Endothelial cell of umbilical vein (primary cell): ENCODE measurements at regions not wholly inside any gene's neighbourhood (a gene's known extent, or its start where the extent isn't known, plus 50 kb on each side); places are given as distances from the start of the nearest gene placed in this dataset.

Experiments used
- BruUV-seq: library from RNA; stranded (reverse); fragments of 400-500 nt; replicated peaks from 2 replicates; lab custom pipeline; 2021; lab: Mats Ljungman, UMichigan
- CTCF ChIA-PET: fragments of 300-600, 350-600 bp; sonication (Branson Sonifier 250); formaldehyde crosslinking; loops from one replicate; lab custom pipeline; 2021; ENCODE audit warnings: antibody characterized with exemption, inconsistent platforms; lab: Charles Lee
- POLR2A ChIA-PET: fragments of 300-600, 350-600 bp; sonication (Branson Sonifier 250); formaldehyde crosslinking; loops from one replicate; lab custom pipeline; 2021; ENCODE audit warnings: antibody characterized with exemption, inconsistent platforms; lab: Charles Lee
- DNase-seq: peaks from one replicate; pipeline ENCODE4 v3.0.0-alpha.2; 2011; ENCODE audit warnings: low read depth, low spot score
- FAIRE-seq: peaks from 2 replicates; lab custom pipeline; 2011; peaks lifted over from hg19 to GRCh38; lab: Jason Lieb, UNC
- H2AFZ ChIP-seq: 2 replicates; pipeline ENCODE4 v1.6.0; 2012; ENCODE audit warnings: low read depth, low read length, control low read depth, inconsistent platforms
- H3K27ac ChIP-seq: 2 replicates; pipeline ENCODE4 v1.5.1; 2011; ENCODE audit warnings: low read depth, mild to moderate bottlenecking, control low read depth, low read length, moderate library complexity; ENCODE audit not compliant: insufficient read depth
- H3K27me3 ChIP-seq, 2 experiments: 2 replicates each; pipeline versions ENCODE4 v1.6.0 to v1.6.1; 2011; ENCODE audit warnings: low read length in 2 of 2, mixed read lengths in 1 of 2; ENCODE audit not compliant: control insufficient read depth in 2 of 2, insufficient read depth in 2 of 2
- H3K36me3 ChIP-seq, 2 experiments: 2 replicates in 1 of 2; 3 replicates in 1 of 2; pipeline ENCODE4 v1.5.1; 2011; ENCODE audit warnings: low read length in 2 of 2, mild to moderate bottlenecking in 1 of 2, moderate library complexity in 1 of 2; ENCODE audit not compliant: control insufficient read depth in 2 of 2, insufficient read depth in 2 of 2; ENCODE audit errors: extremely low read depth in 1 of 2
- H3K4me1 ChIP-seq: 3 replicates; pipeline ENCODE4 v1.5.1; 2011; ENCODE audit warnings: mild to moderate bottlenecking, low read length; ENCODE audit not compliant: control insufficient read depth, insufficient read depth; ENCODE audit errors: extremely low read depth
- H3K4me2 ChIP-seq: 2 replicates; pipeline ENCODE4 v1.6.1; 2011; ENCODE audit warnings: low read length, control low read depth, mixed read lengths; ENCODE audit not compliant: insufficient read depth
- H3K4me3 ChIP-seq, 3 experiments: fragments of 200-600 bp in 1 of 3; sonication (generic), shearing (Covaris generic) in 1 of 3; replicated peaks in 1 of 3; 2 replicates each; pipeline ENCODE4 v1.5.1; 2011 to 2016; ENCODE audit warnings: control low read depth in 3 of 3, low read length in 3 of 3, mild to moderate bottlenecking in 2 of 3, inconsistent platforms in 1 of 3, low read depth in 1 of 3, moderate library complexity in 1 of 3; ENCODE audit not compliant: insufficient read depth in 1 of 3
- H3K79me2 ChIP-seq: 2 replicates; pipeline ENCODE4 v1.6.0; 2012; ENCODE audit warnings: low read length, inconsistent platforms; ENCODE audit not compliant: control insufficient read depth, insufficient read depth
- H3K9ac ChIP-seq: replicated peaks from 2 replicates; pipeline ENCODE3; 2011; ENCODE audit warnings: low read length, control low read depth; ENCODE audit not compliant: insufficient read depth; ENCODE audit errors: extremely low read depth
- H3K9me1 ChIP-seq: replicated peaks from 3 replicates; pipeline ENCODE4 v1.6.0; 2011; ENCODE audit warnings: mild to moderate bottlenecking, low read length; ENCODE audit not compliant: control insufficient read depth, insufficient read depth; ENCODE audit errors: extremely low read depth
- H3K9me3 ChIP-seq: replicated peaks from 2 replicates; pipeline ENCODE4 v1.5.1; 2012; ENCODE audit warnings: low read length, inconsistent platforms; ENCODE audit not compliant: control insufficient read depth, insufficient read depth
- H4K20me1 ChIP-seq: replicated peaks from 2 replicates; pipeline ENCODE3; 2011; ENCODE audit warnings: mild to moderate bottlenecking, low read length; ENCODE audit not compliant: control insufficient read depth, insufficient read depth; ENCODE audit errors: extremely low read depth
- EZH2 ChIP-seq: IDR thresholded peaks from 2 replicates; pipeline ENCODE4 v1.6.1; 2012; ENCODE audit warnings: borderline replicate concordance, low read depth, mild to moderate bottlenecking, moderate library complexity, low read length, inconsistent platforms; ENCODE audit not compliant: severe bottlenecking
- FOS ChIP-seq: IDR thresholded peaks from 2 replicates; pipeline ENCODE4 v1.6.1; 2011; ENCODE audit warnings: mild to moderate bottlenecking, low read length, moderate library complexity, borderline replicate concordance; ENCODE audit not compliant: insufficient read depth
- GATA2 ChIP-seq: IDR thresholded peaks from 2 replicates; pipeline ENCODE4 v1.7.0; 2011; ENCODE audit warnings: low read depth, mild to moderate bottlenecking, moderate library complexity, mixed read lengths, low read length; ENCODE audit not compliant: insufficient read length, insufficient read depth
- JUN ChIP-seq: IDR thresholded peaks from 2 replicates; pipeline ENCODE4 v1.6.1; 2011; ENCODE audit warnings: borderline replicate concordance, low read depth; ENCODE audit not compliant: insufficient read length, insufficient read depth
- MAX ChIP-seq: IDR thresholded peaks from 2 replicates; pipeline ENCODE4 v1.6.1; 2011; ENCODE audit not compliant: insufficient read depth, insufficient read length
- MYC ChIP-seq: IDR thresholded peaks from one replicate; pipeline ENCODE4 v1.6.1; 2011; ENCODE audit warnings: mild to moderate bottlenecking, low read depth, low read length
- POLR2A ChIP-seq: IDR thresholded peaks from 2 replicates; pipeline ENCODE4 v1.6.1; 2012; ENCODE audit warnings: low read depth, mild to moderate bottlenecking, control low read depth, low read length
- POLR2AphosphoS5 ChIP-seq: IDR thresholded peaks from 2 replicates; pipeline ENCODE4 v1.6.1; 2012; ENCODE audit warnings: low read depth, mild to moderate bottlenecking, control low read depth, low read length, moderate library complexity; ENCODE audit not compliant: insufficient read depth
- dilution Hi-C: fragments of 300-500 bp; cut with MboI; formaldehyde crosslinking; loops from one replicate; pipeline ENCODE4 v1.15.0; 2019; ENCODE audit warnings: low sequenced_read_pairs; ENCODE audit not compliant: extremely low pct_ligation_motif_present
- intact Hi-C: fragments of 100-400 bp; cut with micrococcal nuclease; formaldehyde crosslinking; loops from one replicate; pipeline ENCODE4 v1.10.0; 2022
- TF ChIP-seq, protein P1 (sequence below), 2 donors: IDR thresholded peaks; 1 replicate in 1 of 2; 2 replicates in 1 of 2; pipeline ENCODE4 v1.5.1; 2011; ENCODE audit warnings: low read length in 2 of 2, mild to moderate bottlenecking in 2 of 2, moderate library complexity in 2 of 2, control low read depth in 1 of 2, inconsistent platforms in 1 of 2, low read depth in 1 of 2; ENCODE audit not compliant: insufficient read depth in 1 of 2; ENCODE audit errors: extremely low read depth in 1 of 2

DNA sequence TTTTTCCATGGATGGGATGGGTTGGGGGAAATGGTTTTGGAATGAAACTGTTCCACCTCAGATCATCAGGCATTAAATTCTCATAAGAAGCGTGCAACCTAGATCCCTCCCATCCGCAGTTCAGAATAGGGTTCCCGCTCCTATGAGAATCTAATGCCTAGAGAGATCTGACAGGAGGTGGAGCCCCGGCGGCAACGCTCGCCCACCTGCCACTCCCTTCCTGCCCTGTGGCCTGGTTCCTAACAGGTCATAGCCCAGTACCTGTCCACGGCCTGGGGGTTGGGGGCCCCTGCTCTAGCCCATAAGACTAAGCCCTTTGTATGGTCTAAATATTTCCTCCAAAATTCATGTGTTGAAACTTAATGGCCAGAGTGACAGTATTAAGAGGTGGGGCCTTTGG lies 92.3 kb upstream of the SALL4 start:
- CTCF ChIA-PET, result interaction anchor here (0.8 to 1.1 kb wide), 3 partner anchors 8 to 71 kb away, joined by 3 to 4 read pairs (median 3); no protein-coding TSS in a partner anchor
- H3K9me3 ChIP-seq, result no peaks in the 10 kb centered on the region
- no TSS peak for BruUV-seq
- H3K4me3 ChIP-seq, result no peak overlapping the region
- H3K36me3 ChIP-seq, result no peaks in the 10 kb centered on the region
- H3K79me2 ChIP-seq, result no peaks in the 10 kb centered on the region
- H3K4me2 ChIP-seq, result no peak overlapping the region
- intact Hi-C loops, result no loop called here
- no peak overlapping the region for H3K9ac ChIP-seq
- POLR2A ChIA-PET, result no interaction called here
- TF ChIP-seq, protein P1, sequence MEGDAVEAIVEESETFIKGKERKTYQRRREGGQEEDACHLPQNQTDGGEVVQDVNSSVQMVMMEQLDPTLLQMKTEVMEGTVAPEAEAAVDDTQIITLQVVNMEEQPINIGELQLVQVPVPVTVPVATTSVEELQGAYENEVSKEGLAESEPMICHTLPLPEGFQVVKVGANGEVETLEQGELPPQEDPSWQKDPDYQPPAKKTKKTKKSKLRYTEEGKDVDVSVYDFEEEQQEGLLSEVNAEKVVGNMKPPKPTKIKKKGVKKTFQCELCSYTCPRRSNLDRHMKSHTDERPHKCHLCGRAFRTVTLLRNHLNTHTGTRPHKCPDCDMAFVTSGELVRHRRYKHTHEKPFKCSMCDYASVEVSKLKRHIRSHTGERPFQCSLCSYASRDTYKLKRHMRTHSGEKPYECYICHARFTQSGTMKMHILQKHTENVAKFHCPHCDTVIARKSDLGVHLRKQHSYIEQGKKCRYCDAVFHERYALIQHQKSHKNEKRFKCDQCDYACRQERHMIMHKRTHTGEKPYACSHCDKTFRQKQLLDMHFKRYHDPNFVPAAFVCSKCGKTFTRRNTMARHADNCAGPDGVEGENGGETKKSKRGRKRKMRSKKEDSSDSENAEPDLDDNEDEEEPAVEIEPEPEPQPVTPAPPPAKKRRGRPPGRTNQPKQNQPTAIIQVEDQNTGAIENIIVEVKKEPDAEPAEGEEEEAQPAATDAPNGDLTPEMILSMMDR (IDR thresholded peaks at IDR 0.05; ENCODE audit: extremely low read depth in 1 of 2, insufficient read depth in 1 of 2, low read depth in 1 of 2, low read length in 2 of 2), result no peak
- TF ChIP-seq GATA2, result no peak
- dilution Hi-C loops, result no loop called here
- no peaks in the 10 kb centered on the region for H3K4me1 ChIP-seq
- no peaks in the 10 kb centered on the region for H3K27me3 ChIP-seq
- no peak overlapping the region for H2AFZ ChIP-seq
- no peaks in the 10 kb centered on the region for H3K9me1 ChIP-seq
- H3K27ac ChIP-seq, result no peak overlapping the region
- no peak for FAIRE-seq
- no peak for DNase-seq
- no peaks in the 10 kb centered on the region for H4K20me1 ChIP-seq

DNA sequence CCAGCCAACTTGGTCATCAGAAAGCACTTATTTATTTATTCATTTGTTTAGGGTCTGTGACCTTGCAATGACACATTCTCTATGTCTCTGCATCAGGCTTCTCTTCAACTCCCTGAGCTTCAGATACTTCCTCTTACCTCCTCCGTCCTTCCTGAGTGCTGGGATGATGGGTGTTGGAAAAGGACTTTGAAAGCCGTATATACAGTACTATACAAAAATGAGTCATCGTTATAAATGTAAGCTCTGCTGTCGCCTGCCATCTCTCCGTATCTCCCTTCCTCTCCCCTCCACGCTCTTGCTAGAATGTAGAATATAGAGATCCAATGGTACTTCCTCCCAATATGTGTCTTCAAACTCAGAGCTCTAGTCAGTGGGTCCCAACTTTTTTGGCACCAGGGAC lies 91.9 kb upstream of the SALL4 start:
- no peaks in the 10 kb centered on the region for H3K27me3 ChIP-seq
- ChIA-PET POLR2A (interaction anchor here (0.7 kb wide), 1 partner anchor 80 kb away, joined by 5 read pairs; no protein-coding TSS in a partner anchor), CTCF (interaction anchor here (0.8 to 1.0 kb wide), 2 partner anchors 26 to 72 kb away, joined by 3 to 4 read pairs; no protein-coding TSS in a partner anchor)
- no peaks in the 10 kb centered on the region for H3K36me3 ChIP-seq
- BruUV-seq, result no TSS peak
- no peak overlapping the region for H3K4me3 ChIP-seq
- TF ChIP-seq GATA2, result no peak
- TF ChIP-seq FOS, result no peak
- no peak for TF ChIP-seq MAX
- TF ChIP-seq EZH2, result no peak
- no peak for TF ChIP-seq JUN
- TF ChIP-seq MYC, result no peak
- no peak for TF ChIP-seq POLR2A
- TF ChIP-seq, protein P1 (IDR thresholded peaks at IDR 0.05; ENCODE audit: extremely low read depth in 1 of 2, insufficient read depth in 1 of 2, low read depth in 1 of 2, low read length in 2 of 2), result no peak
- no peak for TF ChIP-seq POLR2AphosphoS5
- no peaks in the 10 kb centered on the region for H3K9me3 ChIP-seq
- no peaks in the 10 kb centered on the region for H3K4me1 ChIP-seq
- H3K27ac ChIP-seq, result no peak overlapping the region
- H3K4me2 ChIP-seq, result no peak overlapping the region
- no peaks in the 10 kb centered on the region for H3K9me1 ChIP-seq
- intact Hi-C loops, result no loop called here
- DNase-seq (no peak), FAIRE-seq (no peak)
- no peaks in the 10 kb centered on the region for H4K20me1 ChIP-seq
- H2AFZ ChIP-seq, result no peak overlapping the region
- H3K79me2 ChIP-seq, result no peaks in the 10 kb centered on the region
- no peak overlapping the region for H3K9ac ChIP-seq
- dilution Hi-C loops, result no loop called here
